DND-41 (cell line): ENCODE measurements at regions not wholly inside any gene's neighbourhood (a gene's known extent, or its start where the extent isn't known, plus 50 kb on each side); places are given as distances from the start of the nearest gene placed in this dataset.

Experiments used
- EZH2 ChIP-seq: IDR thresholded peaks from 3 replicates; pipeline ENCODE4 v1.6.1; 2012; ENCODE audit warnings: borderline replicate concordance, low read depth, mild to moderate bottlenecking, moderate library complexity, low read length, inconsistent platforms; ENCODE audit not compliant: severe bottlenecking
- TF ChIP-seq, protein P1 (sequence below): IDR thresholded peaks from 2 replicates; pipeline ENCODE4 v1.5.1; 2012; ENCODE audit warnings: borderline replicate concordance, low read length, moderate library complexity, mild to moderate bottlenecking; ENCODE audit not compliant: poor library complexity, severe bottlenecking; ENCODE audit errors: extremely low read depth

- TF ChIP-seq, protein P1, sequence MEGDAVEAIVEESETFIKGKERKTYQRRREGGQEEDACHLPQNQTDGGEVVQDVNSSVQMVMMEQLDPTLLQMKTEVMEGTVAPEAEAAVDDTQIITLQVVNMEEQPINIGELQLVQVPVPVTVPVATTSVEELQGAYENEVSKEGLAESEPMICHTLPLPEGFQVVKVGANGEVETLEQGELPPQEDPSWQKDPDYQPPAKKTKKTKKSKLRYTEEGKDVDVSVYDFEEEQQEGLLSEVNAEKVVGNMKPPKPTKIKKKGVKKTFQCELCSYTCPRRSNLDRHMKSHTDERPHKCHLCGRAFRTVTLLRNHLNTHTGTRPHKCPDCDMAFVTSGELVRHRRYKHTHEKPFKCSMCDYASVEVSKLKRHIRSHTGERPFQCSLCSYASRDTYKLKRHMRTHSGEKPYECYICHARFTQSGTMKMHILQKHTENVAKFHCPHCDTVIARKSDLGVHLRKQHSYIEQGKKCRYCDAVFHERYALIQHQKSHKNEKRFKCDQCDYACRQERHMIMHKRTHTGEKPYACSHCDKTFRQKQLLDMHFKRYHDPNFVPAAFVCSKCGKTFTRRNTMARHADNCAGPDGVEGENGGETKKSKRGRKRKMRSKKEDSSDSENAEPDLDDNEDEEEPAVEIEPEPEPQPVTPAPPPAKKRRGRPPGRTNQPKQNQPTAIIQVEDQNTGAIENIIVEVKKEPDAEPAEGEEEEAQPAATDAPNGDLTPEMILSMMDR = no peak
- no peak for TF ChIP-seq EZH2
These were observed 753.2 kb upstream of the PCDH20 start for GRCh38 chr13:62168891-62169290.
